ENCODE measurements at regions not wholly inside any gene's neighbourhood (a gene's known extent, or its start where the extent isn't known, plus 50 kb on each side); places are given as distances from the start of the nearest gene placed in this dataset.

- Histone ChIP-seq H3K36me3 (ENCODE audit: control insufficient read depth in 2 of 2, insufficient read depth in 2 of 2, low read length in 2 of 2) (no peaks in the 10 kb centered on the region), H3K4me1 (ENCODE audit: control insufficient read depth, insufficient read depth, low read length) (no peaks in the 10 kb centered on the region), H3K9ac (ENCODE audit: low read length in 2 of 2) (no peak overlapping the region), H3K27ac (ENCODE audit: low read length) (no peak overlapping the region), H3K9me3 (ENCODE audit: control insufficient read depth in 2 of 2, low read length in 2 of 2) (no peaks in the 10 kb centered on the region), H3K27me3 (ENCODE audit: control insufficient read depth in 1 of 2, insufficient read depth in 2 of 2, low read length in 2 of 2) (no peaks in the 10 kb centered on the region), H3K4me3 (ENCODE audit: low read length in 2 of 2) (no peak overlapping the region)
Measured at GRCh38 chr20:6916938-6917337, 149.5 kb downstream of the BMP2 start.

DNA sequence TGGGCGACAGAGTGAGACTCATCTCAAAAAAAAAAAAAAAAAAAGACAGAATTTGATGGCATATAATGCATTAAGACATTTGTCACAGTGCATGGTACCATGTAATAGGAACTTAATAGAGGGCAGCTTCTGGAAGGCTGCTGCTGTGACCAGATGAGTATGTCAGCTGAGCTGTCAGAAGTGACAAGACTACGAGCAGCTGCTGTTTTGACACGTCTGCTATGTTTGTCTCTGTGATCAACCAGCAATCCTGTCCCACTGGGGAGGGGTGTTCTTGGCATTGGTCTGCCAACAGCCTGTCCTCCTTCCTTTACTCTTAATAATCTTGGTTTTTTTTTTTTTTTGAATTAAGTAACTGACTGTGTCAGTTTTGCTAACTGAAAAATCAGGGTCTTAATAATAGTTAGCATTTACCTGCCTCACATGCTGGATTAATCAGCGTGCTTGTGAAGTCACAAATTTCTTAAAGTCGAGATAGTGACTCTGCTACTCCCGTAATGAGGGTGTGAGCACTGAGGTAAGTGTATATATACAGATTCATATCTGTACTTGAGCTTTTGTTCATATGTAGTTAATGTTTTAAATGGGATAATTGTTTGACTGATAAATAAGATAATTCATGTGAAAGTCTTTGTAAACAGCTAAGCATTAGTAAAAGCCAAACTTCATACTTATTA, 152.4 kb downstream of the BMP2 start:
- H3K4me1 ChIP-seq (ENCODE audit: control insufficient read depth, insufficient read depth, low read length), result no peaks in the 10 kb centered on the region
- H3K4me3 ChIP-seq (ENCODE audit: low read length in 2 of 2), result no peak overlapping the region
- H3K27me3 ChIP-seq (ENCODE audit: control insufficient read depth in 1 of 2, insufficient read depth in 2 of 2, low read length in 2 of 2), result no peaks in the 10 kb centered on the region
- H3K27ac ChIP-seq (ENCODE audit: low read length), result no peak overlapping the region
- H3K9me3 ChIP-seq (ENCODE audit: control insufficient read depth in 2 of 2, low read length in 2 of 2), result no peaks in the 10 kb centered on the region
- H3K9ac ChIP-seq (ENCODE audit: low read length in 2 of 2), result no peak overlapping the region
- no peaks in the 10 kb centered on the region for H3K36me3 ChIP-seq (ENCODE audit: control insufficient read depth in 2 of 2, insufficient read depth in 2 of 2, low read length in 2 of 2)

DNA sequence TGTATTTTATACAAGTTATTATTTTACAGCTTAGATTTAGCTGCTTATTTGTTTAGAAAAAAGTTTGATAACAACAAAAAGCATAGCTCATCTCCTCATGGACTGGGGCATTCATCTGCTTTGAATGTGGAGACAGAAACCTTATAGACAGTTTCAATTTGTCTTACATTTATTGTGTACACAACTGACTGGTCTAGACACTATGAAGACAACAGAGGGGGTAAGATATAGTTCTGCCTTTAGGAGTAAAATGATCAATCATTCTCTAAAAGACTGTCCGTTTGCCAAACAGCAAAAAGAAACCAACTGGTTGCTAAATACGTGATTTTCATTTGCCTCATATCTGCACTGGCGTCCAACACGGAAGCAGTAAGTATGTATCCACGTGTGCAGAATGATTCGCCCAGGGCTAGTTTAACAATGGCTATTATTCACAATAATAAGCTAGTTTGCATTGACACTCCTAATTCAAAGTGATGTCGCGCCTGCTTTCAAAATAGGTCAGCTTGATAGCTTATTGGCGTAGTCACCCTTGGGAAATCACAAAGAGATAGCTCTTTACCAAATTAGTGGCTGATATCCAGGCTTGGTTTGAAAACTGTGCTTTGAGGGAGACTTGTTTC, 153.6 kb downstream of the BMP2 start:
- no peak overlapping the region for H3K27ac ChIP-seq (ENCODE audit: low read length)
- H3K4me3 ChIP-seq (ENCODE audit: low read length in 2 of 2), result no peak overlapping the region
- H3K36me3 ChIP-seq (ENCODE audit: control insufficient read depth in 2 of 2, insufficient read depth in 2 of 2, low read length in 2 of 2), result no peaks in the 10 kb centered on the region
- H3K9me3 ChIP-seq (ENCODE audit: control insufficient read depth in 2 of 2, low read length in 2 of 2), result no peaks in the 10 kb centered on the region
- H3K9ac ChIP-seq (ENCODE audit: low read length in 2 of 2), result no peak overlapping the region
- no peaks in the 10 kb centered on the region for H3K4me1 ChIP-seq (ENCODE audit: control insufficient read depth, insufficient read depth, low read length)
- H3K27me3 ChIP-seq (ENCODE audit: control insufficient read depth in 1 of 2, insufficient read depth in 2 of 2, low read length in 2 of 2), result no peaks in the 10 kb centered on the region

- no peak overlapping the region for H3K27ac ChIP-seq (ENCODE audit: low read length)
- H3K9ac ChIP-seq (ENCODE audit: low read length in 2 of 2), result no peak overlapping the region
- no peaks in the 10 kb centered on the region for H3K4me1 ChIP-seq (ENCODE audit: control insufficient read depth, insufficient read depth, low read length)
- H3K9me3 ChIP-seq (ENCODE audit: control insufficient read depth in 2 of 2, low read length in 2 of 2), result no peaks in the 10 kb centered on the region
- no peaks in the 10 kb centered on the region for H3K27me3 ChIP-seq (ENCODE audit: control insufficient read depth in 1 of 2, insufficient read depth in 2 of 2, low read length in 2 of 2)
- no peaks in the 10 kb centered on the region for H3K36me3 ChIP-seq (ENCODE audit: control insufficient read depth in 2 of 2, insufficient read depth in 2 of 2, low read length in 2 of 2)
- H3K4me3 ChIP-seq (ENCODE audit: low read length in 2 of 2), result no peak overlapping the region
Measured at GRCh38 chr20:6921717-6922386, 154.4 kb downstream of the BMP2 start.

- no peaks in the 10 kb centered on the region for H3K27me3 ChIP-seq (ENCODE audit: control insufficient read depth in 1 of 2, insufficient read depth in 2 of 2, low read length in 2 of 2)
- no peak overlapping the region for H3K4me3 ChIP-seq (ENCODE audit: low read length in 2 of 2)
- no peaks in the 10 kb centered on the region for H3K9me3 ChIP-seq (ENCODE audit: control insufficient read depth in 2 of 2, low read length in 2 of 2)
- H3K36me3 ChIP-seq (ENCODE audit: control insufficient read depth in 2 of 2, insufficient read depth in 2 of 2, low read length in 2 of 2), result no peaks in the 10 kb centered on the region
- no peak overlapping the region for H3K9ac ChIP-seq (ENCODE audit: low read length in 2 of 2)
- H3K4me1 ChIP-seq (ENCODE audit: control insufficient read depth, insufficient read depth, low read length), result no peaks in the 10 kb centered on the region
- H3K27ac ChIP-seq (ENCODE audit: low read length), result no peak overlapping the region
Measured at GRCh38 chr20:6924681-6925080, 157.2 kb downstream of the BMP2 start.

DNA sequence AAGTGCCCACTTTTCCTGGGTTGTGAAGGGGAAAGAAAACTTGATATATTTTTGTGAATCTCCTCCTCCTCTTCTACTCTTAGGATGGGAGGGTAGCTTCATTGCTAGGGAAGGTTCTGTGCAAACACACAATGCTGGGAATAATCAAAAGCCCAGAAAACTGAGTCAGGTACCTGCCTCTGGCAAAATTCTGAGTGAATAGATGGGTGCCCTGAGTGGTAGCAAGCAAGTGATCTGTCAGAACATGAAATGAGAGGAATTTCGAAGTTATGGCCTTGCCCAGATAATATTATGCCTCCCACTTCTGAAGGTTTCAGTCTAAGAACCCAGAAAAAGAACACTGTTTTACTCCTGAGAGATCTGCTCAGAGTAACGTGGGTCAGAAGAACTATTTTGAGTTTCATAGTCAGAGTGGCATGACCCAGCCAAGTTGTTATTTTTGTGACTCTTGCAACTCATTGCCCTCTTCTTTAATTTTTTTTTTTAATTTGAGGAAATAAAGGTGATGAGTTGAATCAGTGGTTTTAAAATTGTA, 158.3 kb downstream of the BMP2 start:
- no peak overlapping the region for H3K4me3 ChIP-seq (ENCODE audit: low read length in 2 of 2)
- H3K27me3 ChIP-seq (ENCODE audit: control insufficient read depth in 1 of 2, insufficient read depth in 2 of 2, low read length in 2 of 2), result no peaks in the 10 kb centered on the region
- H3K27ac ChIP-seq (ENCODE audit: low read length), result no peak overlapping the region
- H3K9me3 ChIP-seq (ENCODE audit: control insufficient read depth in 2 of 2, low read length in 2 of 2), result no peaks in the 10 kb centered on the region
- no peaks in the 10 kb centered on the region for H3K36me3 ChIP-seq (ENCODE audit: control insufficient read depth in 2 of 2, insufficient read depth in 2 of 2, low read length in 2 of 2)
- no peaks in the 10 kb centered on the region for H3K4me1 ChIP-seq (ENCODE audit: control insufficient read depth, insufficient read depth, low read length)
- no peak overlapping the region for H3K9ac ChIP-seq (ENCODE audit: low read length in 2 of 2)

DNA sequence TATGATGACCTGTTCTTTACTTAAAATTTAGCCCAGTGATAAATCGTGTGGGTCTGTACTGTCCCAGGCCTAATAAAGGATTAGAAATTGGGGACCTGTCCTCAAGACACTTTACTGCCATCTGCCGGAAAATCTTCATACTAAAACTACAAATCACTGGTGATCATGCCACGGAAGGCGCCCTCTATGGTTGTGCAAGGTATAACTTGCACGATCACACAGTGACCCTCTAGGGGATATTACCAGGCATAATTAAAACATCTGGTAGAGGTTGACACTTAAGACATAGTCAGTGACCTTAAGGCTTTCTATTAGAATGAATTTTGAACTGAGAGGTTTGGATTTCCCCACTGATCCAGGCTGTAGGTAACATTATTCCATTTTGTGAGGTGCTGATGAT, 172.6 kb downstream of the BMP2 start:
- H3K4me3 ChIP-seq (ENCODE audit: low read length in 2 of 2), result no peak overlapping the region
- H3K4me1 ChIP-seq (ENCODE audit: control insufficient read depth, insufficient read depth, low read length), result no peaks in the 10 kb centered on the region
- no peaks in the 10 kb centered on the region for H3K36me3 ChIP-seq (ENCODE audit: control insufficient read depth in 2 of 2, insufficient read depth in 2 of 2, low read length in 2 of 2)
- no peaks in the 10 kb centered on the region for H3K9me3 ChIP-seq (ENCODE audit: control insufficient read depth in 2 of 2, low read length in 2 of 2)
- H3K27me3 ChIP-seq (ENCODE audit: control insufficient read depth in 1 of 2, insufficient read depth in 2 of 2, low read length in 2 of 2), result no peaks in the 10 kb centered on the region
- no peak overlapping the region for H3K27ac ChIP-seq (ENCODE audit: low read length)
- H3K9ac ChIP-seq (ENCODE audit: low read length in 2 of 2), result no peak overlapping the region

GRCh38 chr20:6940876-6941275, 173.4 kb downstream of the BMP2 start:
- Histone ChIP-seq H3K27ac (ENCODE audit: low read length) (no peak overlapping the region), H3K4me1 (ENCODE audit: control insufficient read depth, insufficient read depth, low read length) (no peaks in the 10 kb centered on the region), H3K9me3 (ENCODE audit: control insufficient read depth in 2 of 2, low read length in 2 of 2) (no peaks in the 10 kb centered on the region), H3K9ac (ENCODE audit: low read length in 2 of 2) (no peak overlapping the region), H3K27me3 (ENCODE audit: control insufficient read depth in 1 of 2, insufficient read depth in 2 of 2, low read length in 2 of 2) (no peaks in the 10 kb centered on the region), H3K4me3 (ENCODE audit: low read length in 2 of 2) (no peak overlapping the region), H3K36me3 (ENCODE audit: control insufficient read depth in 2 of 2, insufficient read depth in 2 of 2, low read length in 2 of 2) (no peaks in the 10 kb centered on the region)

DNA sequence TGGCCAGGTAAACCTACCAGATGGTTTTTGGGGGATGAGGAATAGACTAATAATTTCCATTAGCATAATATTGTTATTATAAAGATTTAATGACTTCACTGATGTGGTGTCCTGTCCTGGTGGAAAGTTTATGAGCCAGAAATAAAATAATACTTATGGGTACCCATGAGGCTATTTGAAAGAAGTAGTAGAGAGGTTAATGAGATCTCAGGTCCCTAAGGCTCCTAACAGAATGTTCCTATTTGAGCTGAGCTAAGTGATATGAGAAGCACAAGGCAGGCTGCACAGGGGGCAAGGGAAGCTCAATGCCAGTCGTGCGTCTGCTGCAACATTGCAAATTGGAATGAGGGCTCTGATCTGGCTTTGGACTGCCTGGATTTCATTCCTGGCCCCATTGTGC, 174.1 kb downstream of the BMP2 start:
- no peaks in the 10 kb centered on the region for H3K27me3 ChIP-seq (ENCODE audit: control insufficient read depth in 1 of 2, insufficient read depth in 2 of 2, low read length in 2 of 2)
- no peaks in the 10 kb centered on the region for H3K9me3 ChIP-seq (ENCODE audit: control insufficient read depth in 2 of 2, low read length in 2 of 2)
- no peaks in the 10 kb centered on the region for H3K36me3 ChIP-seq (ENCODE audit: control insufficient read depth in 2 of 2, insufficient read depth in 2 of 2, low read length in 2 of 2)
- H3K4me3 ChIP-seq (ENCODE audit: low read length in 2 of 2), result no peak overlapping the region
- no peak overlapping the region for H3K27ac ChIP-seq (ENCODE audit: low read length)
- H3K9ac ChIP-seq (ENCODE audit: low read length in 2 of 2), result no peak overlapping the region
- no peaks in the 10 kb centered on the region for H3K4me1 ChIP-seq (ENCODE audit: control insufficient read depth, insufficient read depth, low read length)

DNA sequence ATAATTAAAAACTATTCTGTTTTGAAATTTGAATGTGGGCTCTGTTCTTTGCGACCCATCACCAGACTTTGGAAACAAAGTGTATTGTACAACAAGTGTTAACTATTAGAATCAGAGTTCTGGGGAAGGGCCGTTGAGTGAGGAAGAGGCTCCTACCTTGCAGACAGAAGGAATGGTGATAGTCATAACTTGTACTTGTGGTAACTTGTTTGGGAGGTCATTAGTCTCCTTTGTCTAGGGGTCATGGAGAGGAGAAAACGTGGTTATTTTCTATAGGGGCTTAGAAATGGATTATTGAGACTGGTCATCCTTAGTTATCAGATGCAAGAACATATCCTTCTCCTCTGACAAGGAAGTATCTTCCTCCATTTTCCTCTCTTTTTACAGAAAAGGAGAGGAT, 174.8 kb downstream of the BMP2 start:
- Histone ChIP-seq H3K4me1 (ENCODE audit: control insufficient read depth, insufficient read depth, low read length) (no peaks in the 10 kb centered on the region), H3K4me3 (ENCODE audit: low read length in 2 of 2) (no peak overlapping the region), H3K27ac (ENCODE audit: low read length) (no peak overlapping the region), H3K9me3 (ENCODE audit: control insufficient read depth in 2 of 2, low read length in 2 of 2) (no peaks in the 10 kb centered on the region), H3K36me3 (ENCODE audit: control insufficient read depth in 2 of 2, insufficient read depth in 2 of 2, low read length in 2 of 2) (no peaks in the 10 kb centered on the region), H3K27me3 (ENCODE audit: control insufficient read depth in 1 of 2, insufficient read depth in 2 of 2, low read length in 2 of 2) (no peaks in the 10 kb centered on the region), H3K9ac (ENCODE audit: low read length in 2 of 2) (no peak overlapping the region)

DNA sequence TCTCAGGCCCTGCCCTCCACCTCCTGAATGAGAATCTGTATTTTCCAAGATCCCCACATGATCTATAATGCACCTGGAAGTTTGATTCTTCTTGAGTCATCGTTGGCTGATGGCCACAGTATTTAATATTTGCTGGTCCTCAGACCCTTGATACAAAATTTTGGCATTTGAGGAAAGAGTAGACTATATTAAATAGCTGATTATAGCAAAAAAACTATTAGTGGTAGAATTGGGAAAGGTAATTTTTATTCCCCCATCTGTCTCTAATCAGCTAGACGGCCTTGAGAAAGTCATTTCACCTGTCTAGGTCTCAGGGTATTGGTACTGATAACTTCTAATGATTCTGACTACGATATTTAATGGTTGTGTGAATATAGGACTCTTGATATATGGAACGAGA, 176.8 kb downstream of the BMP2 start:
- Histone ChIP-seq H3K27ac (ENCODE audit: low read length) (no peak overlapping the region), H3K4me1 (ENCODE audit: control insufficient read depth, insufficient read depth, low read length) (no peaks in the 10 kb centered on the region), H3K36me3 (ENCODE audit: control insufficient read depth in 2 of 2, insufficient read depth in 2 of 2, low read length in 2 of 2) (no peaks in the 10 kb centered on the region), H3K9ac (ENCODE audit: low read length in 2 of 2) (no peak overlapping the region), H3K4me3 (ENCODE audit: low read length in 2 of 2) (no peak overlapping the region), H3K27me3 (ENCODE audit: control insufficient read depth in 1 of 2, insufficient read depth in 2 of 2, low read length in 2 of 2) (no peaks in the 10 kb centered on the region), H3K9me3 (ENCODE audit: control insufficient read depth in 2 of 2, low read length in 2 of 2) (no peaks in the 10 kb centered on the region)
